ENCODE measurements at regions not wholly inside any gene's neighbourhood (a gene's known extent, or its start where the extent isn't known, plus 50 kb on each side); places are given as distances from the start of the nearest gene placed in this dataset.

- Histone ChIP-seq H3K27me3 (replicated peaks; ENCODE audit: control insufficient read depth, insufficient read depth, low read length) (no peaks in the 10 kb centered on the region), H3K9me3 (no peaks in the 10 kb centered on the region), H3K36me3 (ENCODE audit: control insufficient read depth, insufficient read depth, low read length) (no peaks in the 10 kb centered on the region), H3K4me1 (no peaks in the 10 kb centered on the region), H3K4me3 (ENCODE audit: low read depth, low read length) (no peak overlapping the region)
- Mint-ChIP-seq H3K9me3 (ENCODE audit: unreplicated experiment) (peaks cover 10% of the 10 kb centered on the region), H3K36me3 (ENCODE audit: insufficient read depth, unreplicated experiment) (no peaks in the 10 kb centered on the region), H3K27me3 (ENCODE audit: insufficient read depth, unreplicated experiment) (no peaks in the 10 kb centered on the region), H3K4me3 (ENCODE audit: unreplicated experiment) (no peak overlapping the region), H3K4me1 (ENCODE audit: low read depth, unreplicated experiment) (no peaks in the 10 kb centered on the region), H3K27ac (ENCODE audit: unreplicated experiment) (no peak overlapping the region)
- CTCF ChIA-PET, result no interaction called here
- BruUV-seq (replicated peaks), result no TSS peak
- intact Hi-C loops (cut with micrococcal nuclease; ENCODE audit: unreplicated experiment), result no loop called here
- TF ChIP-seq, protein P1, sequence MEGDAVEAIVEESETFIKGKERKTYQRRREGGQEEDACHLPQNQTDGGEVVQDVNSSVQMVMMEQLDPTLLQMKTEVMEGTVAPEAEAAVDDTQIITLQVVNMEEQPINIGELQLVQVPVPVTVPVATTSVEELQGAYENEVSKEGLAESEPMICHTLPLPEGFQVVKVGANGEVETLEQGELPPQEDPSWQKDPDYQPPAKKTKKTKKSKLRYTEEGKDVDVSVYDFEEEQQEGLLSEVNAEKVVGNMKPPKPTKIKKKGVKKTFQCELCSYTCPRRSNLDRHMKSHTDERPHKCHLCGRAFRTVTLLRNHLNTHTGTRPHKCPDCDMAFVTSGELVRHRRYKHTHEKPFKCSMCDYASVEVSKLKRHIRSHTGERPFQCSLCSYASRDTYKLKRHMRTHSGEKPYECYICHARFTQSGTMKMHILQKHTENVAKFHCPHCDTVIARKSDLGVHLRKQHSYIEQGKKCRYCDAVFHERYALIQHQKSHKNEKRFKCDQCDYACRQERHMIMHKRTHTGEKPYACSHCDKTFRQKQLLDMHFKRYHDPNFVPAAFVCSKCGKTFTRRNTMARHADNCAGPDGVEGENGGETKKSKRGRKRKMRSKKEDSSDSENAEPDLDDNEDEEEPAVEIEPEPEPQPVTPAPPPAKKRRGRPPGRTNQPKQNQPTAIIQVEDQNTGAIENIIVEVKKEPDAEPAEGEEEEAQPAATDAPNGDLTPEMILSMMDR (IDR thresholded peaks at IDR 0.05; ENCODE audit: insufficient read depth in 1 of 2, low read depth in 1 of 2, low read length in 1 of 2, severe bottlenecking in 1 of 2, unreplicated experiment in 1 of 2), result no peak
- no peak for DNase-seq
- POLR2A ChIA-PET, result no interaction called here
Measured at GRCh38 chr7:84256571-84256971, 62.0 kb upstream of the SEMA3A start.

GRCh38 chr7:84251277-84251781 lies 56.7 kb upstream of the SEMA3A start:
- intact Hi-C loops (cut with micrococcal nuclease; ENCODE audit: unreplicated experiment), result no loop called here
- ChIA-PET POLR2A (no interaction called here), CTCF (no interaction called here)
- no TSS peak for BruUV-seq (replicated peaks)
- Histone ChIP-seq H3K4me3 (ENCODE audit: low read depth, low read length) (no peak overlapping the region), H3K36me3 (ENCODE audit: control insufficient read depth, insufficient read depth, low read length) (no peaks in the 10 kb centered on the region), H3K9me3 (peaks cover 2% of the 10 kb centered on the region; the same call in 1 of the 2 replicates), H3K4me1 (no peaks in the 10 kb centered on the region), H3K27me3 (replicated peaks; ENCODE audit: control insufficient read depth, insufficient read depth, low read length) (no peaks in the 10 kb centered on the region)
- DNase-seq, result no peak
- H3K36me3 Mint-ChIP-seq (ENCODE audit: insufficient read depth, unreplicated experiment), result no peaks in the 10 kb centered on the region
- H3K27me3 Mint-ChIP-seq (ENCODE audit: insufficient read depth, unreplicated experiment), result no peaks in the 10 kb centered on the region
- H3K9me3 Mint-ChIP-seq (ENCODE audit: unreplicated experiment), result peaks cover 10% of the 10 kb centered on the region
- H3K27ac Mint-ChIP-seq (ENCODE audit: unreplicated experiment), result no peak overlapping the region
- peaks cover 8% of the 10 kb centered on the region for H3K4me1 Mint-ChIP-seq (ENCODE audit: low read depth, unreplicated experiment)
- TF ChIP-seq, protein P1 (IDR thresholded peaks at IDR 0.05; ENCODE audit: insufficient read depth in 1 of 2, low read depth in 1 of 2, low read length in 1 of 2, severe bottlenecking in 1 of 2, unreplicated experiment in 1 of 2), result no peak
- no peak overlapping the region for H3K4me3 Mint-ChIP-seq (ENCODE audit: unreplicated experiment)

DNA sequence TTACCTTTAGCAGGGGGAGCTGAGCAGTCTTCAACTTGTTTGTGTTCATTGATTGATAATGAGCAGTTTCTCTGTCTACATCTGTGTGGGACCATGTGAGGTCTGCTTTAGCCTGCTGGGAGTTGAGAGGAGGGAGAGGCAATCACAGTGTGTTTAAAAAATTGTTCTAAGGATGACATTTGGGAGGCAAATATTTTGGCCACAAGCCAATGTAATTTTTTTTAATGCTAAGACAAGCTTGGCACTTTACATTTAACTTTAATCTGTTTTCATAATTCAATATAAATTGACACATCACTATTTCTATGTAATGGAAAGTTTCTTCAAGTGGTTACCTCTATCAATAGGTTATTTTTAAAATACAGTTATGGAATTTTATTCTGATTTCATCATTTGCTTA lies 55.9 kb upstream of the SEMA3A start:
- no peaks in the 10 kb centered on the region for H3K27me3 Mint-ChIP-seq (ENCODE audit: insufficient read depth, unreplicated experiment)

More for the DNA sequence above, 55.9 kb upstream of the SEMA3A start:
- peaks cover 12% of the 10 kb centered on the region for H3K9me3 Mint-ChIP-seq (ENCODE audit: unreplicated experiment)
- DNase-seq, result no peak
- TF ChIP-seq, protein P1 (IDR thresholded peaks at IDR 0.05; ENCODE audit: insufficient read depth in 1 of 2, low read depth in 1 of 2, low read length in 1 of 2, severe bottlenecking in 1 of 2, unreplicated experiment in 1 of 2), result no peak
- no peaks in the 10 kb centered on the region for H3K36me3 Mint-ChIP-seq (ENCODE audit: insufficient read depth, unreplicated experiment)
- Histone ChIP-seq H3K36me3 (ENCODE audit: control insufficient read depth, insufficient read depth, low read length) (no peaks in the 10 kb centered on the region), H3K9me3 (peaks cover 5% of the 10 kb centered on the region; the same call in 1 of the 2 replicates), H3K4me3 (ENCODE audit: low read depth, low read length) (no peak overlapping the region), H3K27me3 (replicated peaks; ENCODE audit: control insufficient read depth, insufficient read depth, low read length) (no peaks in the 10 kb centered on the region), H3K4me1 (no peaks in the 10 kb centered on the region)
- no peak overlapping the region for H3K4me3 Mint-ChIP-seq (ENCODE audit: unreplicated experiment)
- H3K27ac Mint-ChIP-seq (ENCODE audit: unreplicated experiment), result no peak overlapping the region
- peaks cover 8% of the 10 kb centered on the region for H3K4me1 Mint-ChIP-seq (ENCODE audit: low read depth, unreplicated experiment)
- ChIA-PET CTCF (no interaction called here), POLR2A (no interaction called here)
- intact Hi-C loops (cut with micrococcal nuclease; ENCODE audit: unreplicated experiment), result no loop called here
- no TSS peak for BruUV-seq (replicated peaks)

All from Caco-2 (cell line).